H1 (cell line): ENCODE measurements at regions not wholly inside any gene's neighbourhood (a gene's known extent, or its start where the extent isn't known, plus 50 kb on each side); places are given as distances from the start of the nearest gene placed in this dataset.

Experiments
- CTCF ChIA-PET: fragments of 300-600 bp; sonication (Branson Sonifier 250); formaldehyde crosslinking; loops from one replicate; lab custom pipeline; 2021; ENCODE audit not compliant: partially characterized antibody; lab: Charles Lee
- POLR2A ChIA-PET: fragments of 300-600 bp; sonication (Branson Sonifier 250); formaldehyde crosslinking; loops from one replicate; lab custom pipeline; 2021; ENCODE audit warnings: inconsistent platforms; ENCODE audit not compliant: partially characterized antibody; lab: Charles Lee
- DNase-seq, 2 experiments: peaks; one replicate each; pipeline versions ENCODE4 v3.0.0 to v3.0.0-alpha.2; 2010 to 2022; ENCODE audit warnings: low spot score in 2 of 2, low read depth in 1 of 2, mixed read lengths in 1 of 2
- FAIRE-seq: peaks from 2 replicates; lab custom pipeline; 2011; peaks lifted over from hg19 to GRCh38; lab: Jason Lieb, UNC
- H2AFZ ChIP-seq: 2 replicates; pipeline ENCODE4 v1.8.1; 2012; ENCODE audit warnings: low read length, inconsistent platforms
- H2AK5ac ChIP-seq: 2 replicates; pipeline ENCODE4 v1.6.1; 2013; ENCODE audit warnings: low read depth, low read length
- H2BK120ac ChIP-seq: replicated peaks from 2 replicates; pipeline ENCODE3; 2013; ENCODE audit warnings: low read depth, low read length, inconsistent platforms
- H2BK12ac ChIP-seq: 2 replicates; pipeline ENCODE4 v1.6.1; 2013; ENCODE audit warnings: low read depth, low read length
- H2BK15ac ChIP-seq: 2 replicates; pipeline ENCODE4 v1.6.1; 2013; ENCODE audit warnings: low read length
- H2BK20ac ChIP-seq: 2 replicates; pipeline ENCODE4 v1.6.1; 2013; ENCODE audit warnings: low read length
- H2BK5ac ChIP-seq: 2 replicates; pipeline ENCODE4 v1.6.1; 2013; ENCODE audit warnings: low read depth, low read length
- H3K14ac ChIP-seq: 2 replicates; pipeline ENCODE4 v1.6.1; 2013; ENCODE audit warnings: inconsistent platforms; ENCODE audit not compliant: insufficient read length
- H3K18ac ChIP-seq: 2 replicates; pipeline ENCODE4 v1.6.1; 2013; ENCODE audit warnings: low read length; ENCODE audit errors: extremely low read depth
- H3K23ac ChIP-seq: 2 replicates; pipeline ENCODE4 v1.6.1; 2013; ENCODE audit warnings: inconsistent platforms; ENCODE audit not compliant: insufficient read length
- H3K23me2 ChIP-seq: 2 replicates; pipeline ENCODE4 v1.6.1; 2013; ENCODE audit warnings: low read depth, low read length
- H3K27ac ChIP-seq: 2 replicates; pipeline ENCODE4 v1.6.1; 2011; ENCODE audit warnings: low read depth, low read length, inconsistent platforms
- H3K27me3 ChIP-seq, 4 experiments: replicated peaks in 1 of 4; 1 replicate in 1 of 4; 2 replicates in 3 of 4; pipeline versions ENCODE4 v1.6.1 to v1.8.1; 2011 to 2013; ENCODE audit warnings: low read length in 3 of 4, mild to moderate bottlenecking in 3 of 4, inconsistent platforms in 2 of 4, mixed read lengths in 2 of 4, moderate library complexity in 1 of 4; ENCODE audit not compliant: control insufficient read depth in 3 of 4, insufficient read depth in 3 of 4; ENCODE audit errors: extremely low read depth in 1 of 4
- H3K36me3 ChIP-seq, 4 experiments: 2 replicates each; pipeline versions ENCODE4 v1.6.1 to v1.8.1; 2011 to 2013; ENCODE audit warnings: mild to moderate bottlenecking in 4 of 4, low read length in 3 of 4, moderate library complexity in 2 of 4, control low read depth in 1 of 4, inconsistent platforms in 1 of 4; ENCODE audit not compliant: insufficient read depth in 4 of 4, control insufficient read depth in 2 of 4
- H3K4ac ChIP-seq: replicated peaks from 2 replicates; pipeline ENCODE3; 2013; ENCODE audit warnings: low read length, low read depth, mixed read lengths, inconsistent platforms; ENCODE audit not compliant: insufficient read length
- H3K4me1 ChIP-seq, 4 experiments: replicated peaks in 1 of 4; 1 replicate in 1 of 4; 2 replicates in 3 of 4; pipeline versions ENCODE4 v1.6.1 to v1.8.1; 2011 to 2013; ENCODE audit warnings: low read length in 3 of 4, inconsistent platforms in 2 of 4, mixed read lengths in 1 of 4; ENCODE audit not compliant: insufficient read depth in 4 of 4, control insufficient read depth in 3 of 4
- H3K4me2 ChIP-seq, 2 experiments: 2 replicates each; pipeline versions ENCODE4 v1.6.1 to v1.8.1; 2011 to 2013; ENCODE audit warnings: low read depth in 2 of 2, low read length in 2 of 2, control low read depth in 1 of 2, inconsistent platforms in 1 of 2, mild to moderate bottlenecking in 1 of 2; ENCODE audit not compliant: insufficient read depth in 1 of 2
- H3K4me3 ChIP-seq, 4 experiments: fragments of 200-600, 300-600 bp in 1 of 4; sonication (generic), shearing (Covaris generic), sonication (Bioruptor Twin) in 1 of 4; 2 replicates each; pipeline versions ENCODE4 v1.5.1 to v1.8.1; 2011 to 2016; ENCODE audit warnings: low read length in 4 of 4, low read depth in 3 of 4, control low read depth in 2 of 4, inconsistent platforms in 2 of 4, mild to moderate bottlenecking in 2 of 4, mixed read lengths in 1 of 4, moderate library complexity in 1 of 4; ENCODE audit not compliant: insufficient read depth in 2 of 4; ENCODE audit errors: extremely low read depth in 1 of 4
- H3K56ac ChIP-seq: replicated peaks from 2 replicates; pipeline ENCODE3; 2013; ENCODE audit warnings: low read depth, mild to moderate bottlenecking, mixed read lengths, low read length, inconsistent platforms; ENCODE audit not compliant: insufficient read length
- H3K79me1 ChIP-seq: 2 replicates; pipeline ENCODE4 v1.6.1; 2013; ENCODE audit warnings: low read depth, low read length, control low read depth
- H3K79me2 ChIP-seq, 2 experiments: 2 replicates each; pipeline versions ENCODE4 v1.6.1 to v1.8.1; 2012 to 2013; ENCODE audit warnings: low read length in 2 of 2, mild to moderate bottlenecking in 2 of 2, inconsistent platforms in 1 of 2; ENCODE audit not compliant: insufficient read depth in 2 of 2, control insufficient read depth in 1 of 2
- H3K9ac ChIP-seq, 4 experiments: replicated peaks in 1 of 4; 1 replicate in 1 of 4; 2 replicates in 3 of 4; pipeline versions ENCODE4 v1.6.1 to v1.8.1; 2011 to 2013; ENCODE audit warnings: low read depth in 3 of 4, low read length in 3 of 4, control low read depth in 2 of 4, mild to moderate bottlenecking in 2 of 4, moderate library complexity in 2 of 4, inconsistent platforms in 1 of 4; ENCODE audit errors: extremely low read depth in 1 of 4
- H3K9me3 ChIP-seq, 2 experiments: 2 replicates each; pipeline versions ENCODE4 v1.6.1 to v1.8.1; 2012 to 2013; ENCODE audit warnings: mild to moderate bottlenecking in 2 of 2, moderate library complexity in 2 of 2, control low read depth in 1 of 2, inconsistent platforms in 1 of 2, low read depth in 1 of 2, low read length in 1 of 2, mixed read lengths in 1 of 2; ENCODE audit not compliant: insufficient read depth in 2 of 2
- H4K20me1 ChIP-seq, 2 experiments: replicated peaks in 1 of 2; 2 replicates each; pipeline versions ENCODE3 to v1.8.1; 2011 to 2013; ENCODE audit warnings: inconsistent platforms in 2 of 2, low read length in 2 of 2, mild to moderate bottlenecking in 1 of 2; ENCODE audit not compliant: insufficient read depth in 2 of 2, control insufficient read depth in 1 of 2
- H4K5ac ChIP-seq: 2 replicates; pipeline ENCODE4 v1.6.1; 2013; ENCODE audit warnings: low read length, low read depth, mixed read lengths, inconsistent platforms; ENCODE audit not compliant: insufficient read length
- H4K8ac ChIP-seq: 2 replicates; pipeline ENCODE4 v1.8.0; 2013; ENCODE audit warnings: mild to moderate bottlenecking, moderate library complexity, low read length, inconsistent platforms; ENCODE audit not compliant: insufficient read depth; ENCODE audit errors: extremely low read depth
- H4K91ac ChIP-seq: replicated peaks from 2 replicates; pipeline ENCODE3; 2013; ENCODE audit warnings: low read length, mixed read lengths, inconsistent platforms; ENCODE audit not compliant: insufficient read length
- ATF2 ChIP-seq: IDR thresholded peaks from 2 replicates; pipeline ENCODE4 v1.6.1; 2012; ENCODE audit warnings: low read length, inconsistent platforms
- BCL11A ChIP-seq, 2 experiments: IDR thresholded peaks; one replicate each; pipeline ENCODE4 v1.6.1; 2011; ENCODE audit warnings: low read depth in 2 of 2, low read length in 2 of 2, mild to moderate bottlenecking in 2 of 2
- EGR1 ChIP-seq: IDR thresholded peaks from 2 replicates; pipeline ENCODE4 v1.6.1; 2011; ENCODE audit warnings: low read depth, low read length, borderline replicate concordance
- JUND ChIP-seq: IDR thresholded peaks from 2 replicates; pipeline ENCODE4 v1.6.1; 2011; ENCODE audit warnings: mild to moderate bottlenecking, improper control_type of control experiment, low read length
- KDM5A ChIP-seq: fragments of 200-600 bp; IDR thresholded peaks from 2 replicates; pipeline ENCODE4 v1.7.1; 2012; ENCODE audit warnings: mild to moderate bottlenecking, low read length, inconsistent platforms, mixed read lengths
- MAFK ChIP-seq: IDR thresholded peaks from 2 replicates; pipeline ENCODE4 v1.6.1; 2012; ENCODE audit warnings: low read depth, mild to moderate bottlenecking, improper control_type of control experiment, low read length
- MAX ChIP-seq: IDR thresholded peaks from 2 replicates; pipeline ENCODE4 v1.6.1; 2012; ENCODE audit warnings: inconsistent platforms
- RNF2 ChIP-seq: fragments of 200-900, 300-1000 bp; sonication (generic); IDR thresholded peaks from 2 replicates; pipeline ENCODE4 v1.7.1; 2016; ENCODE audit warnings: borderline replicate concordance, low read depth, mild to moderate bottlenecking, antibody characterized with exemption, low read length; ENCODE audit not compliant: poor library complexity, severe bottlenecking; ENCODE audit errors: missing control alignments
- SIX5 ChIP-seq: IDR thresholded peaks from 2 replicates; pipeline ENCODE4 v1.6.1; 2011; ENCODE audit warnings: mild to moderate bottlenecking, low read depth, low read length
- SP1 ChIP-seq: IDR thresholded peaks from 2 replicates; pipeline ENCODE4 v1.6.1; 2011; ENCODE audit warnings: low read depth, low read length
- TBP ChIP-seq: IDR thresholded peaks from 2 replicates; pipeline ENCODE4 v1.6.1; 2011; ENCODE audit warnings: low read depth, low read length, improper control_type of control experiment
- ZNF274 ChIP-seq: IDR thresholded peaks from 2 replicates; pipeline ENCODE4 v1.7.0; 2012; ENCODE audit warnings: low read length, borderline replicate concordance; ENCODE audit errors: extremely low read depth

- no peak overlapping the region for H2BK20ac ChIP-seq
- ChIA-PET CTCF (interaction anchor here (0.9 kb wide), 1 partner anchor 163 kb away, joined by 3 read pairs; no protein-coding TSS in a partner anchor), POLR2A (no interaction called here)
- no peak overlapping the region for H3K23ac ChIP-seq
- H3K36me3 ChIP-seq = no peaks in the 10 kb centered on the region
- H3K27ac ChIP-seq = no peak overlapping the region
- no peaks in the 10 kb centered on the region for H3K79me1 ChIP-seq
- no peak overlapping the region for H3K18ac ChIP-seq
- no peaks in the 10 kb centered on the region; a peak in 1 of 7 replicates for H3K4me1 ChIP-seq
- H2BK5ac ChIP-seq = no peak overlapping the region
- no peaks in the 10 kb centered on the region for H3K9me3 ChIP-seq
- no peaks in the 10 kb centered on the region for H3K23me2 ChIP-seq
- H2AK5ac ChIP-seq = no peak overlapping the region
- H4K8ac ChIP-seq = no peak overlapping the region
- H3K27me3 ChIP-seq = no peaks in the 10 kb centered on the region
- H4K20me1 ChIP-seq = no peaks in the 10 kb centered on the region
- H3K4ac ChIP-seq = no peak overlapping the region
- H2BK120ac ChIP-seq = no peak overlapping the region
- no peak overlapping the region for H3K9ac ChIP-seq
- DNase-seq (no peak), FAIRE-seq (no peak)
- no peak overlapping the region for H2BK15ac ChIP-seq
- H2BK12ac ChIP-seq = no peak overlapping the region
- no peak overlapping the region for H3K4me3 ChIP-seq
- no peak overlapping the region for H3K56ac ChIP-seq
- no peak overlapping the region for H3K4me2 ChIP-seq
- no peaks in the 10 kb centered on the region for H3K79me2 ChIP-seq
- H2AFZ ChIP-seq = no peak overlapping the region
- no peak overlapping the region for H4K5ac ChIP-seq
- H4K91ac ChIP-seq = no peak overlapping the region
- TF ChIP-seq ZNF274 (no peak), JUND (no peak), MAX (no peak), BCL11A (IDR thresholded peaks at IDR 0.05; ENCODE audit: low read depth in 2 of 2, low read length in 2 of 2) (no peak), SIX5 (no peak), EGR1 (no peak), KDM5A (no peak), TBP (no peak), SP1 (no peak), RNF2 (no peak), ATF2 (no peak), MAFK (no peak)
- H3K14ac ChIP-seq = no peak overlapping the region
These were observed 99.0 kb upstream of the EGR2 start for GRCh38 chr10:62915158-62915557.
